Hepatocyte (in vitro differentiated cells): ENCODE measurements at regions not wholly inside any gene's neighbourhood (a gene's known extent, or its start where the extent isn't known, plus 50 kb on each side); places are given as distances from the start of the nearest gene placed in this dataset.

ENCODE experiments used
- CTCF ChIP-seq: fragments of 200-600 bp; sonication (generic); IDR thresholded peaks from 2 replicates; pipeline ENCODE4 v1.5.1; 2016; ENCODE audit warnings: antibody characterized with exemption, mild to moderate bottlenecking; ENCODE audit not compliant: poor library complexity
- EZH2phosphoT487 ChIP-seq: fragments of 200-600 bp; sonication (generic); IDR thresholded peaks from one replicate; pipeline ENCODE4 v1.6.1; 2018; ENCODE audit warnings: antibody characterized with exemption, mild to moderate bottlenecking, low read depth, moderate library complexity; ENCODE audit not compliant: unreplicated experiment, severe bottlenecking

GRCh38 chr7:106570948-106571418 lies 90.0 kb downstream of the CCDC71L start:
- no peak for TF ChIP-seq CTCF
- no peak for TF ChIP-seq EZH2phosphoT487
